Upper lobe of right lung (tissue), 1 donor: ENCODE measurements at regions not wholly inside any gene's neighbourhood (a gene's known extent, or its start where the extent isn't known, plus 50 kb on each side); places are given as distances from the start of the nearest gene placed in this dataset.
"Not testable (repeated sequence)": the region's sequence is repeated elsewhere in the genome, so short reads cannot be mapped to it uniquely, and the experiment has no call there.

Source experiments
- ATAC-seq: fragments of 200-7000 bp; cut with Tn5 transposase; one replicate; pipeline ENCODE4 v1.9.1; 2020; ENCODE audit warnings: mild to moderate bottlenecking, moderate library complexity
- DNase-seq: peaks from one replicate; pipeline ENCODE4 v3.0.0-alpha.2; 2020
- H3K27ac ChIP-seq: fragments of 200-600 bp; one replicate; pipeline ENCODE4 v1.8.0; 2022
- H3K27me3 ChIP-seq: fragments of 200-600 bp; one replicate; pipeline ENCODE4 v1.8.0; 2022; ENCODE audit warnings: mild to moderate bottlenecking
- H3K36me3 ChIP-seq: fragments of 200-600 bp; one replicate; pipeline ENCODE4 v1.8.0; 2022
- H3K4me1 ChIP-seq: fragments of 200-600 bp; one replicate; pipeline ENCODE4 v1.8.0; 2022
- H3K4me3 ChIP-seq: fragments of 200-600 bp; one replicate; pipeline ENCODE4 v1.8.0; 2022; ENCODE audit warnings: mild to moderate bottlenecking
- H3K9me3 ChIP-seq: fragments of 200-600 bp; one replicate; pipeline ENCODE4 v1.8.0; 2022
- intact Hi-C: fragments of 100-400 bp; cut with DNase I; formaldehyde crosslinking; loops from one replicate; pipeline ENCODE4 v1.11.0; 2022
- TF ChIP-seq, protein P1 (sequence below): fragments of 200-600 bp; IDR thresholded peaks from one replicate; pipeline ENCODE4 v1.8.0; 2022; ENCODE audit warnings: antibody characterized with exemption
- donor health status: DM: no; HTN: yes; CAD: no; lungs with severe emphysema.

DNA sequence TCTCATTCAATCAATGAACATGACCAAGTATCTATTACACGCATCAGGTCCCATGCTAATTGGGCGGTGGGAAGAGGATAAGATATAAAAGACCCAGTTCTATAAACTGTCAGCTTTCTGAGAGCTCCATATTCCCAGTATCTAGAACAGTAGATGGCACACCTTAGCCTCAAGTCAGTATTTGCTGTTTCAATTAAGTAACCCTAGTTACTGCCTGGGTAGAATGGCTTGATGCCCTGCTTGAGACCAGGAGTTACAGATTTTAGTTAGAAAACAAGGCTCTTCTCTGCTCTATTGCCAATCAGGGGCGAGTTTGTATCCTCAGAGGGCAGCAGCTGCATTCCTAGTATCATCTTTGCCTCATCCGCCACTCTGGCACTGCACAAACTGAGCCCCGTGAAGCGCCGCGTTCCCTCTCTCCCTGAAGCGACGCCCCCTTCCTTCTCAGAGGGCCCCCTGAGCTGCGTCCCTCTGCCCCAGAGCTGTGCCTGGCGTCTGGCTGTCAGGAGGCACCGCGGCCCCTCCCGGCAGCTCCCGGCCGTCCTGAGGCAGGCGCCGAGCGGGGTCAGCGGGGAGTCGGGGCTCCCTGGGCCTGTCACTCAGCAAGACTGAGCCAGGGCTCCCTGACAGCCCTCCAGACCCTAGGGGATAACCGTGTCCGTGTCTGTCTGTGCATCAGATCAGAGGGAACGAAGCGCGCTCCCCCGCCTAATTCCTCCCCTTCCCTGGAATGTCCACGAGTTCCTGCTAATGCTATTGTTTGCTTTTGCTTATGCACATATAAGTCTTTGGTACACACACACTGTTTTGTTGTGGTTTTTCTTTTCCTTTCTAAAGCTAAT is 212.4 kb upstream of the TTC29 start:
- TF ChIP-seq, protein P1, sequence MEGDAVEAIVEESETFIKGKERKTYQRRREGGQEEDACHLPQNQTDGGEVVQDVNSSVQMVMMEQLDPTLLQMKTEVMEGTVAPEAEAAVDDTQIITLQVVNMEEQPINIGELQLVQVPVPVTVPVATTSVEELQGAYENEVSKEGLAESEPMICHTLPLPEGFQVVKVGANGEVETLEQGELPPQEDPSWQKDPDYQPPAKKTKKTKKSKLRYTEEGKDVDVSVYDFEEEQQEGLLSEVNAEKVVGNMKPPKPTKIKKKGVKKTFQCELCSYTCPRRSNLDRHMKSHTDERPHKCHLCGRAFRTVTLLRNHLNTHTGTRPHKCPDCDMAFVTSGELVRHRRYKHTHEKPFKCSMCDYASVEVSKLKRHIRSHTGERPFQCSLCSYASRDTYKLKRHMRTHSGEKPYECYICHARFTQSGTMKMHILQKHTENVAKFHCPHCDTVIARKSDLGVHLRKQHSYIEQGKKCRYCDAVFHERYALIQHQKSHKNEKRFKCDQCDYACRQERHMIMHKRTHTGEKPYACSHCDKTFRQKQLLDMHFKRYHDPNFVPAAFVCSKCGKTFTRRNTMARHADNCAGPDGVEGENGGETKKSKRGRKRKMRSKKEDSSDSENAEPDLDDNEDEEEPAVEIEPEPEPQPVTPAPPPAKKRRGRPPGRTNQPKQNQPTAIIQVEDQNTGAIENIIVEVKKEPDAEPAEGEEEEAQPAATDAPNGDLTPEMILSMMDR = no peak
- peak overlapping the region; percentile 48 for H3K4me3 ChIP-seq
- peak; percentile 66 for DNase-seq

DNA sequence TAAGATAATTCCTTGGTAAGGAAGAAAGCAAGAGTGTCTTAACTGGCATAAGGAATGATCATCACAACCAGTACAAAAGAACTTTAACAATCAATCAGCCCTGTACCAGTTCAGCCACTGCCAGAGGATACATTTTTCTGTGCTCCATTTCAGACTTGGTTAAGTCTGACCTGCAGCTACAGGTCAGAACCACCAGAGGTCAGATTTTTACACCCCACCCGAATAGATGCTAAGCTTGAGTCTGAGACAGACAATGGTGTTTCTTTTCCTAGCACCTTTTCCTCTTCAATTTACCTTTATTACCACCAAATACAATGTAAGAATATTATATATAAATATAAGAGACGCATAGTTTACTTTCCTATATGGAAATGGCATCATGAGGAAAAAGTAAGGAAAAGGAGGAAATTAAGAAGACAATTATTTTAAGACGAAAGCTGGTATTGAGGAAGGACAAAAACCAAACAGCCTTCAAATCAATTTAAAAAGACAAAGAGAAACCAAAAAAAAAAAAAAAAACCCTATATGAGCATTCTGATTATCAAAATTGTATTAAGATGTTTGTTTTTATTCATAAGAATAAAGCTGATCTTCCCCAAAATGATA is 215.3 kb upstream of the TTC29 start:
- Histone ChIP-seq H3K9me3 (no peaks in the 10 kb centered on the region), H3K4me1 (no peaks in the 10 kb centered on the region), H3K36me3 (no peaks in the 10 kb centered on the region), H3K27me3 (no peaks in the 10 kb centered on the region), H3K27ac (no peak overlapping the region), H3K4me3 (no peak overlapping the region)
- TF ChIP-seq, protein P1 = peak; percentile 72
- intact Hi-C loops = no loop called here
- DNase-seq (no peak), ATAC-seq (peak; percentile 85)

More for the DNA sequence above, 212.4 kb upstream of the TTC29 start:
- intact Hi-C loops = no loop called here
- no peaks in the 10 kb centered on the region for H3K27me3 ChIP-seq
- H3K4me1 ChIP-seq = no peaks in the 10 kb centered on the region
- no peaks in the 10 kb centered on the region for H3K9me3 ChIP-seq
- no peaks in the 10 kb centered on the region for H3K36me3 ChIP-seq
- ATAC-seq = peak; percentile 82
- peak overlapping the region; percentile 75 for H3K27ac ChIP-seq

DNA sequence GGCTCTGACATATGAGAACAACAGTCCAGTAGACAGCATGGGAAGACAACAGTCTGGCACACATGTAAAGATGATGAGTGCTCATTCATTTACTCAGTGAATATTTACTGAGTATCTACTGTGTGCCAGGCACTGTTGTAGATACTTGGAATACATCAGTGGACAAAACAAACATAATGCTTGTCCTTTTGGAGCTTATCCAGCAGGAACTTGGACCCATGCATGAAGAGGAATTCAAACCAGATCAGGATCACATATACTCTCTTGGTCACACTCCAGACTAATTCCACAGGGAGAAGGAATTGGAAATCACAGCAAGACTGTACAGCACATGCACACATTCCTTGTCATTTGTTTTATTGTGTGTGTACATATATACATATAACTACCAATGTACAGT is 217.6 kb upstream of the TTC29 start:
- intact Hi-C loops = no loop called here
- H3K27me3 ChIP-seq = no peaks in the 10 kb centered on the region
- no peaks in the 10 kb centered on the region for H3K4me1 ChIP-seq
- H3K4me3 ChIP-seq = no peak overlapping the region
- TF ChIP-seq, protein P1 = no peak
- no peaks in the 10 kb centered on the region for H3K36me3 ChIP-seq
- H3K9me3 ChIP-seq = no peaks in the 10 kb centered on the region
- no peak overlapping the region for H3K27ac ChIP-seq
- ATAC-seq = no peak
- no peak for DNase-seq

DNA sequence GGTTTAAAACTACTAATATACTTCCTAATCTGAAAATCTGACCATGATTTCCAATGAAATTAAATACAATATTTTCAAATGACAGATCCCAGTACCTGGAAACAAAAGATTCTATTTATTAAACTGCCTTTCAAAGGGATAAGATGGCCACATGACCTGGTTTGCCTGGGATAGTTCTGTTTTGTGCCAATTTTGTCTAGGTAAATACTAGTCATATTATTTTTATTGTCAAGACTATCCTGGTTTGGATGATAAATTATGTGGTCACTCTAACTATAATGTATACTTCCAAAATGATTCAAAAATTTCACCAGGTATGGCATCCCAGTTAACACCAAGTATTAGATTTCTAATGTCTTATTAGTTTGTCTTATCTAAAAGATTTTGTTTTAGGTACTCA is 222.5 kb upstream of the TTC29 start:
- H3K4me3 ChIP-seq, H3K27me3 ChIP-seq, H3K36me3 ChIP-seq, ATAC-seq, intact Hi-C loops, H3K9me3 ChIP-seq, H3K27ac ChIP-seq, DNase-seq, H3K4me1 ChIP-seq: not testable (repeated sequence)

DNA sequence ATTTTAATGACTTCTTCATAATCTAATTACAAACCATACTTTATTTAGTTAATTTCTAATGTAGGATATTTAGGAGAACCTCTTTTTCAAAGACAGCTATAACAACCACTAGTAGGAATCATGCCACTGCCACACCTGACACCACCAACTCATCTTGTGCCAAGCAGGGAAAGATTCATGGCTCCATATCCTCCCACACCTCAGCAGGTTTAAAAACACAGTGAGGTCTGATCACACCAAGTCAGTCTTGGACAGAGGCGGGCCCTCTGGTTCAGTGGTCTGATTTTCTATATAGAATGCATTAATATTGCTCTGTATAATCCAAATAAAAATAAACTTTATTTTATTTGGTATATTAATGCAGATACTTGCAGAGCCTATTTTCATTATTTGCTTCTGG is 227.7 kb upstream of the TTC29 start:
- TF ChIP-seq, protein P1 = no peak
- Histone ChIP-seq H3K27ac (no peak overlapping the region), H3K27me3 (no peaks in the 10 kb centered on the region), H3K9me3 (no peaks in the 10 kb centered on the region), H3K36me3 (no peaks in the 10 kb centered on the region), H3K4me3 (no peak overlapping the region), H3K4me1 (no peaks in the 10 kb centered on the region)
- ATAC-seq = no peak
- DNase-seq = no peak
- intact Hi-C loops = no loop called here

DNA sequence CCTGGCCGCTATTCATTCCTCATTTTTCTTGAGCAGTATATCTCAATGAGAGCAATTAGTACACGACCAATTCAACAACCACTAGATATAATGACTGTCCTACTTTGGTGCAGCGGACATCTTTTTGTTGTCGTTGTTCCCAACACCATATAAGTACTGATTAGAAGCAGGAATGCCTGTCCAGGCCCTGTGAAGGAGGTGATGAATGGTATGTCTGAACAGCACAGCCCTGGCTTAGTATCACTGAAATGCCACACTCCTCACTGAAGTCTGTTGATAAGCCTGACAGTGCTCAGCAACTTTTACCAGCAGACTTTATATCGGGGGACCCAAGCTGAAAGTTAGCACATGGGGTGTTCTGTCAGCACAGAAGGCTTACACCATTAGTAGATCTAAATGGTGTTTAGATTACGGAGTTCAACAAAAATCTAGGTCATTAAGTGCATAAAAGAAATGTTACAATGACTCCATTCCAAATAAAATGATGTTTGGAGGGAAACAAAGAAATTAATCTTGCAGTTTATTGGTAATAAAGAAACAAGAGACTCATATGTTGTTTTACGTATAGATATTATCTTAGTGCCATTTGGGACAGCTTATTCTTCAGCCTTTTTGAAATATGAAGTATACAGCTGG is 228.3 kb upstream of the TTC29 start:
- Histone ChIP-seq H3K4me3 (no peak overlapping the region), H3K36me3 (no peaks in the 10 kb centered on the region), H3K27ac (no peak overlapping the region), H3K27me3 (no peaks in the 10 kb centered on the region), H3K4me1 (no peaks in the 10 kb centered on the region), H3K9me3 (no peaks in the 10 kb centered on the region)
- TF ChIP-seq, protein P1 = no peak
- peak; percentile 24 for ATAC-seq
- intact Hi-C loops = no loop called here
- DNase-seq = no peak
